HEK293 (cell line): ENCODE measurements at regions not wholly inside any gene's neighbourhood (a gene's known extent, or its start where the extent isn't known, plus 50 kb on each side); places are given as distances from the start of the nearest gene placed in this dataset.

Source experiments
- CTCF ChIA-PET: fragments of 350-600 bp; formaldehyde crosslinking; extraction: SDS; loops from one replicate; lab custom pipeline; 2021; ENCODE audit warnings: antibody characterized with exemption; lab: Yijun Ruan, JAX
- POLR2A ChIA-PET: fragments of 300-600 bp; formaldehyde crosslinking; extraction: SDS; loops from one replicate; lab custom pipeline; 2020; ENCODE audit warnings: antibody characterized with exemption, inconsistent platforms; lab: Yijun Ruan, JAX
- H3K27ac ChIP-seq: fragments of 200-500 bp; sonication (Bioruptor generic); 2 replicates; pipeline ENCODE4 v1.5.1; 2014; ENCODE audit warnings: low read depth, low read length, control low read depth, inconsistent platforms; ENCODE audit errors: extremely low read depth
- H3K36me3 ChIP-seq, 2 experiments: fragments of 200-500 bp in 1 of 2; sonication (Bioruptor generic) in 1 of 2; 1 replicate in 1 of 2; 2 replicates in 1 of 2; pipeline ENCODE4 v1.5.1; 2014 to 2017; ENCODE audit warnings: inconsistent platforms in 2 of 2, low read length in 2 of 2; ENCODE audit not compliant: control insufficient read depth in 2 of 2, insufficient read depth in 1 of 2
- H3K4me1 ChIP-seq: fragments of 200-500 bp; sonication (Bioruptor generic); 2 replicates; pipeline ENCODE4 v1.5.1; 2014; ENCODE audit warnings: mild to moderate bottlenecking, low read length, inconsistent platforms; ENCODE audit not compliant: control insufficient read depth, insufficient read depth
- H3K4me3 ChIP-seq: 2 replicates; pipeline ENCODE4 v1.5.1; 2011; ENCODE audit warnings: low read depth, mild to moderate bottlenecking, control low read depth, low read length, moderate library complexity
- H3K9me3 ChIP-seq: fragments of 200-500 bp; sonication (Bioruptor generic); 2 replicates; pipeline ENCODE4 v1.5.1; 2014; ENCODE audit warnings: low read depth, low read length, inconsistent platforms; ENCODE audit not compliant: control insufficient read depth, insufficient read depth
- KLF10 ChIP-seq: fragments of 450-650 bp; IDR thresholded peaks from 2 replicates; pipeline ENCODE4 v1.5.1; 2018; ENCODE audit warnings: missing biosample characterization, mild to moderate bottlenecking, missing genetic modification characterization
- MYNN ChIP-seq: fragments of 450-650 bp; formaldehyde crosslinking; IDR thresholded peaks from 2 replicates; pipeline ENCODE4 v1.5.1; 2016; ENCODE audit warnings: missing biosample characterization, missing genetic modification characterization, borderline replicate concordance
- RBAK ChIP-seq: fragments of 450-650 bp; formaldehyde crosslinking; IDR thresholded peaks from 2 replicates; pipeline ENCODE4 v1.5.1; 2016; ENCODE audit warnings: missing biosample characterization, missing genetic modification characterization
- TRIM28 ChIP-seq: IDR thresholded peaks from 2 replicates; pipeline ENCODE4 v1.6.1; 2011; ENCODE audit warnings: low read length, control low read depth, borderline replicate concordance
- ZBTB44 ChIP-seq: fragments of 450-650 bp; IDR thresholded peaks from 2 replicates; pipeline ENCODE4 v1.5.1; 2018; ENCODE audit warnings: missing biosample characterization, mild to moderate bottlenecking, missing genetic modification characterization
- ZIC2 ChIP-seq: fragments of 450-650 bp; formaldehyde crosslinking; IDR thresholded peaks from 2 replicates; pipeline ENCODE4 v1.5.1; 2016; ENCODE audit warnings: missing biosample characterization, missing genetic modification characterization
- ZNF112 ChIP-seq: fragments of 450-650 bp; formaldehyde crosslinking; IDR thresholded peaks from 2 replicates; pipeline ENCODE4 v1.5.0; 2017; ENCODE audit warnings: missing biosample characterization, missing genetic modification characterization
- ZNF16 ChIP-seq: fragments of 450-650 bp; formaldehyde crosslinking; IDR thresholded peaks from 2 replicates; pipeline ENCODE4 v1.5.1; 2016; ENCODE audit warnings: low read depth, missing biosample characterization, missing genetic modification characterization
- ZNF211 ChIP-seq: fragments of 450-650 bp; formaldehyde crosslinking; IDR thresholded peaks from 2 replicates; pipeline ENCODE4 v1.5.1; 2016; ENCODE audit warnings: low read depth, missing biosample characterization, missing genetic modification characterization
- ZNF488 ChIP-seq: fragments of 450-650 bp; formaldehyde crosslinking; IDR thresholded peaks from 2 replicates; pipeline ENCODE4 v1.5.1; 2016; ENCODE audit warnings: missing biosample characterization, missing genetic modification characterization
- ZNF518A ChIP-seq: fragments of 450-650 bp; formaldehyde crosslinking; conservative IDR thresholded peaks from 2 replicates; pipeline ENCODE4 v1.5.1; 2016; ENCODE audit warnings: low read depth, missing biosample characterization, missing genetic modification characterization
- ZNF530 ChIP-seq: fragments of 450-650 bp; formaldehyde crosslinking; IDR thresholded peaks from 2 replicates; pipeline ENCODE4 v1.5.1; 2016; ENCODE audit warnings: low read depth, missing biosample characterization, missing genetic modification characterization
- ZNF555 ChIP-seq: fragments of 450-650 bp; formaldehyde crosslinking; conservative IDR thresholded peaks from 2 replicates; pipeline ENCODE4 v1.5.1; 2017; ENCODE audit warnings: missing biosample characterization, mild to moderate bottlenecking, missing genetic modification characterization, inconsistent platforms
- ZNF626 ChIP-seq: fragments of 450-650 bp; sonication (Bioruptor Pico); formaldehyde crosslinking; IDR thresholded peaks from 2 replicates; pipeline ENCODE4 v1.5.1; 2018; ENCODE audit warnings: missing biosample characterization, missing genetic modification characterization, inconsistent platforms
- ZXDB ChIP-seq: fragments of 450-650 bp; formaldehyde crosslinking; IDR thresholded peaks from 2 replicates; pipeline ENCODE4 v1.5.1; 2016; ENCODE audit warnings: missing biosample characterization, missing genetic modification characterization
- TF ChIP-seq, protein P1 (sequence below): fragments of 450-650 bp; formaldehyde crosslinking; IDR thresholded peaks from 2 replicates; pipeline ENCODE4 v1.5.1; 2016; ENCODE audit warnings: missing biosample characterization, missing genetic modification characterization
- TF ChIP-seq, protein P2 (sequence below): fragments of 450-650 bp; formaldehyde crosslinking; IDR thresholded peaks from 2 replicates; pipeline ENCODE4 v1.5.1; 2016; ENCODE audit warnings: missing biosample characterization, missing genetic modification characterization, borderline replicate concordance

DNA sequence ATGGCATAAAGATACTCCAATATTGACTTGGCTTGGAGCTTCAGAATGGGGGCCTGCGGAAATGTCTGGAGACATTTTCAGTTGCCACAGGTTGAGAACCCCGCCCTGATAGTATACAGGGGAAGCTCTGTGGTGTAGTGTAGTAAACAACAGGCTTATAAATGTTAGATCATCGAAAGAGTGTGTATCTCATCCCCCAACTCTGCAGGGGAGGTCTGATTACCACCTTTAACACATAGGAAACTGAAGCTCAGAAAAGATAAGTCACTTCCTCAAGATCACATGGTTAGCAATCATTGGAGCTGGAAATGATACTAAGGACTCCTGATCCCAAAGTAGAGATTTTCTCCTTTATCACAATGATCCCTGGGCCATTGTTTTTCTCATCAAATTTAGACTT lies 144.5 kb upstream of the BMPER start (continued):
- TF ChIP-seq, protein P1, sequence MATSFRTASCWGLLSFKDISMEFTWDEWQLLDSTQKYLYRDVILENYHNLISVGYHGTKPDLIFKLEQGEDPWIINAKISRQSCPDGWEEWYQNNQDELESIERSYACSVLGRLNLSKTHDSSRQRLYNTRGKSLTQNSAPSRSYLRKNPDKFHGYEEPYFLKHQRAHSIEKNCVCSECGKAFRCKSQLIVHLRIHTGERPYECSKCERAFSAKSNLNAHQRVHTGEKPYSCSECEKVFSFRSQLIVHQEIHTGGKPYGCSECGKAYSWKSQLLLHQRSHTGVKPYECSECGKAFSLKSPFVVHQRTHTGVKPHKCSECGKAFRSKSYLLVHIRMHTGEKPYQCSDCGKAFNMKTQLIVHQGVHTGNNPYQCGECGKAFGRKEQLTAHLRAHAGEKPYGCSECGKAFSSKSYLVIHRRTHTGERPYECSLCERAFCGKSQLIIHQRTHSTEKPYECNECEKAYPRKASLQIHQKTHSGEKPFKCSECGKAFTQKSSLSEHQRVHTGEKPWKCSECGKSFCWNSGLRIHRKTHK = no peak
- no peak for TF ChIP-seq ZNF211 (tag by site-specific recombination)

DNA sequence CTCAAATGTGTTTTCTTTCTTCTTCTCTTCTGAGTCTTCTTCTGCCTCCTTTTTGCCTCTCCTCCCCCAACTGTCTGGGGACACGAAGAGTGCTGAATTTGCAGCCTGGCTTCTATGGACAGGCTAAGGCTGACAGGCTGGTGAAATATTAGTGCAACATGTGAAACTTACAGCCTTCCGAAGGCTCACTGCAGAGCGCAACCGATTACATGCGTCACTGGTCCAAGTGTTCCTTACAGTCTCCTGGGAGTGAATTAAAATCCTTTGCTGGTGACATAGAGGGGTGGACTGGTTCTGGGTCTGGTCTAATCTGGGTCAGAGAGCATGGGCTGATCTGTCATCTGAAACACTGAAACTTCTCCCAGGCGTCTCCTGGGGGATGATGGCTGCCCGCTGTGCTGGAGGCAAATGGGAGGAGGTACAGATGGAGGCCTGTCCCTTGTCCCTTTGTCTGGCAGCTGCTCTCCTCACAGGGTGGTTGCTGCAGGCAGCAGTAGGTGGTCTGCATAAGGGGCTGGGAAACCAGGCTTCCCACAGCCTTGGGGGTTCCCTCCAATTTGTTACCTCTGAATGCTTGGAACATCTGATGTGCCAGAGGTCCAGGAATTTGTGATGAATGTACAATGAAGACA lies 143.8 kb upstream of the BMPER start:
- no peak for TF ChIP-seq ZNF112 (tag by site-specific recombination)
- no peak for TF ChIP-seq RBAK
- TF ChIP-seq ZNF16 = no peak
- TF ChIP-seq, protein P2, sequence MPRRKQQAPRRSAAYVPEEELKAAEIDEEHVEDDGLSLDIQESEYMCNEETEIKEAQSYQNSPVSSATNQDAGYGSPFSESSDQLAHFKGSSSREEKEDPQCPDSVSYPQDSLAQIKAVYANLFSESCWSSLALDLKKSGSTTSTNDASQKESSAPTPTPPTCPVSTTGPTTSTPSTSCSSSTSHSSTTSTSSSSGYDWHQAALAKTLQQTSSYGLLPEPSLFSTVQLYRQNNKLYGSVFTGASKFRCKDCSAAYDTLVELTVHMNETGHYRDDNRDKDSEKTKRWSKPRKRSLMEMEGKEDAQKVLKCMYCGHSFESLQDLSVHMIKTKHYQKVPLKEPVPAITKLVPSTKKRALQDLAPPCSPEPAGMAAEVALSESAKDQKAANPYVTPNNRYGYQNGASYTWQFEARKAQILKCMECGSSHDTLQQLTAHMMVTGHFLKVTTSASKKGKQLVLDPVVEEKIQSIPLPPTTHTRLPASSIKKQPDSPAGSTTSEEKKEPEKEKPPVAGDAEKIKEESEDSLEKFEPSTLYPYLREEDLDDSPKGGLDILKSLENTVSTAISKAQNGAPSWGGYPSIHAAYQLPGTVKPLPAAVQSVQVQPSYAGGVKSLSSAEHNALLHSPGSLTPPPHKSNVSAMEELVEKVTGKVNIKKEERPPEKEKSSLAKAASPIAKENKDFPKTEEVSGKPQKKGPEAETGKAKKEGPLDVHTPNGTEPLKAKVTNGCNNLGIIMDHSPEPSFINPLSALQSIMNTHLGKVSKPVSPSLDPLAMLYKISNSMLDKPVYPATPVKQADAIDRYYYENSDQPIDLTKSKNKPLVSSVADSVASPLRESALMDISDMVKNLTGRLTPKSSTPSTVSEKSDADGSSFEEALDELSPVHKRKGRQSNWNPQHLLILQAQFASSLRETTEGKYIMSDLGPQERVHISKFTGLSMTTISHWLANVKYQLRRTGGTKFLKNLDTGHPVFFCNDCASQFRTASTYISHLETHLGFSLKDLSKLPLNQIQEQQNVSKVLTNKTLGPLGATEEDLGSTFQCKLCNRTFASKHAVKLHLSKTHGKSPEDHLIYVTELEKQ (tag by site-specific recombination) = no peak
- no peak for TF ChIP-seq ZNF555
- peak; percentile 7; the same call in 1 of the 2 replicates for TF ChIP-seq TRIM28
- TF ChIP-seq ZXDB (tag by site-specific recombination) = no peak
- TF ChIP-seq ZBTB44 = peak; percentile 65
- TF ChIP-seq ZIC2 (tag by site-specific recombination) = peak; percentile 72
- TF ChIP-seq MYNN (tag by site-specific recombination) = no peak
- TF ChIP-seq ZNF530 (tag by site-specific recombination) = no peak
- no peak for TF ChIP-seq KLF10 (tag by site-specific recombination)
- TF ChIP-seq ZNF488 = no peak
- no peak for TF ChIP-seq ZNF626 (tag by site-specific recombination)
- no peak for TF ChIP-seq ZNF518A (tag by site-specific recombination)
- Histone ChIP-seq H3K27ac (peak overlapping the region; percentile 1; the same call in 1 of the 2 replicates), H3K4me3 (no peak overlapping the region), H3K9me3 (no peaks in the 10 kb centered on the region), H3K36me3 (no peaks in the 10 kb centered on the region), H3K4me1 (peaks cover 37% of the 10 kb centered on the region)
- ChIA-PET POLR2A (interaction anchor here (0.6 kb wide), 1 partner anchor 15 kb away, joined by 3 read pairs; no protein-coding TSS in a partner anchor), CTCF (interaction anchor here (0.6 to 1.2 kb wide), 6 partner anchors 14 to 309 kb away, joined by 3 to 7 read pairs (median 4); no protein-coding TSS in a partner anchor)
